WTC11 (cell line): ENCODE measurements at regions not wholly inside any gene's neighbourhood (a gene's known extent, or its start where the extent isn't known, plus 50 kb on each side); places are given as distances from the start of the nearest gene placed in this dataset.

Experiments
- ATAC-seq: fragments of 200-7000 bp; cut with Tn5 transposase; 2 replicates; pipeline ENCODE4 v1.10.0; 2021; ENCODE audit warnings: mild to moderate bottlenecking, moderate library complexity
- CTCF ChIA-PET: fragments of 300-600 bp; sonication (Branson Sonifier 250); formaldehyde crosslinking; loops from one replicate; lab custom pipeline; 2021; ENCODE audit warnings: antibody characterized with exemption; lab: Charles Lee
- POLR2A ChIA-PET: fragments of 350-600 bp; sonication (Branson Sonifier 250); formaldehyde crosslinking; loops from one replicate; lab custom pipeline; 2021; ENCODE audit warnings: antibody characterized with exemption; lab: Charles Lee
- DNase-seq: peaks from one replicate; pipeline ENCODE4 v3.0.0; 2021; ENCODE audit warnings: low spot score
- H3K27ac Mint-ChIP-seq: 2 replicates; pipeline ENCODE4 v1.8.0; 2021; ENCODE audit warnings: mixed read lengths
- H3K27me3 Mint-ChIP-seq: 2 replicates; pipeline ENCODE4 v1.8.0; 2021; ENCODE audit warnings: low read depth, mild to moderate bottlenecking, moderate library complexity, mixed read lengths
- H3K36me3 Mint-ChIP-seq: 2 replicates; pipeline ENCODE4 v1.8.0; 2021; ENCODE audit warnings: mixed read lengths
- H3K4me1 Mint-ChIP-seq: 2 replicates; pipeline ENCODE4 v1.8.0; 2022; ENCODE audit warnings: mixed read lengths
- H3K4me3 Mint-ChIP-seq: 2 replicates; pipeline ENCODE4 v1.8.0; 2021; ENCODE audit warnings: mild to moderate bottlenecking, moderate library complexity, mixed read lengths
- H3K9me3 Mint-ChIP-seq: 2 replicates; pipeline ENCODE4 v1.8.0; 2021; ENCODE audit warnings: mixed read lengths
- CBFB ChIP-seq: sonication (generic); formaldehyde crosslinking; IDR thresholded peaks from 2 replicates; pipeline ENCODE4 v1.8.1; 2022; ENCODE audit warnings: mild to moderate bottlenecking, low read depth, missing genetic modification reagents
- EMX1 ChIP-seq: fragments of 250-450 bp; sonication (Bioruptor Pico); IDR thresholded peaks from 2 replicates; pipeline ENCODE4 v1.8.0; 2021; ENCODE audit warnings: mild to moderate bottlenecking
- ETV6 ChIP-seq: sonication (generic); formaldehyde crosslinking; IDR thresholded peaks from 2 replicates; pipeline ENCODE4 v1.8.1; 2022; ENCODE audit warnings: mild to moderate bottlenecking, missing genetic modification reagents
- FOXK1 ChIP-seq: sonication (generic); formaldehyde crosslinking; IDR thresholded peaks from 2 replicates; pipeline ENCODE4 v1.8.0; 2022; ENCODE audit warnings: mild to moderate bottlenecking, moderate library complexity, missing genetic modification reagents
- GTF2I ChIP-seq: fragments of 250-450 bp; sonication (Bioruptor Pico); conservative IDR thresholded peaks from 2 replicates; pipeline ENCODE4 v1.4.0; 2021; ENCODE audit warnings: mild to moderate bottlenecking
- NFE2L1 ChIP-seq: sonication (generic); formaldehyde crosslinking; IDR thresholded peaks from 2 replicates; pipeline ENCODE4 v1.8.1; 2023; ENCODE audit warnings: missing genetic modification reagents
- SOX15 ChIP-seq: fragments of 250-450 bp; sonication (Bioruptor Pico); IDR thresholded peaks from 2 replicates; pipeline ENCODE4 v1.9.0; 2021; ENCODE audit warnings: mild to moderate bottlenecking
- TP53 ChIP-seq: sonication (generic); formaldehyde crosslinking; IDR thresholded peaks from 2 replicates; pipeline ENCODE4 v1.8.1; 2023; ENCODE audit warnings: mild to moderate bottlenecking, missing genetic modification reagents
- ZNF317 ChIP-seq: sonication (generic); formaldehyde crosslinking; IDR thresholded peaks from 2 replicates; pipeline ENCODE4 v1.8.1; 2023; ENCODE audit warnings: low read depth, mild to moderate bottlenecking, moderate library complexity, missing genetic modification reagents, borderline replicate concordance
- ZNF416 ChIP-seq: fragments of 250-450 bp; sonication (Bioruptor Pico); IDR thresholded peaks from 2 replicates; pipeline ENCODE4 v1.9.0; 2021; ENCODE audit warnings: mild to moderate bottlenecking, inconsistent platforms
- TF ChIP-seq, protein P1 (sequence below): sonication (generic); formaldehyde crosslinking; IDR thresholded peaks from 2 replicates; pipeline ENCODE4 v1.8.1; 2023; ENCODE audit warnings: mild to moderate bottlenecking, missing genetic modification reagents, moderate library complexity
- TF ChIP-seq, protein P2 (sequence below): sonication (generic); formaldehyde crosslinking; IDR thresholded peaks from 2 replicates; pipeline ENCODE4 v1.8.1; 2022; ENCODE audit warnings: low read depth, mild to moderate bottlenecking, moderate library complexity, missing genetic modification reagents, borderline replicate concordance
- TF ChIP-seq, protein P3 (sequence below): sonication (generic); formaldehyde crosslinking; IDR thresholded peaks from 2 replicates; pipeline ENCODE4 v1.8.0; 2022; ENCODE audit warnings: mild to moderate bottlenecking, missing genetic modification reagents
- TF ChIP-seq, protein P4 (sequence below): sonication (generic); formaldehyde crosslinking; IDR thresholded peaks from 2 replicates; pipeline ENCODE4 v1.8.1; 2022; ENCODE audit warnings: missing genetic modification reagents, borderline replicate concordance
- TF ChIP-seq, protein P5 (sequence below): sonication (generic); formaldehyde crosslinking; IDR thresholded peaks from 2 replicates; pipeline ENCODE4 v1.8.0; 2023; ENCODE audit warnings: mild to moderate bottlenecking, missing genetic modification reagents
- TF ChIP-seq, protein P6 (sequence below): sonication (generic); formaldehyde crosslinking; IDR thresholded peaks from 2 replicates; pipeline ENCODE4 v1.8.1; 2023; ENCODE audit warnings: mild to moderate bottlenecking, missing genetic modification reagents
- TF ChIP-seq, protein P7 (sequence below): sonication (generic); formaldehyde crosslinking; IDR thresholded peaks from 2 replicates; pipeline ENCODE4 v1.8.0; 2022; ENCODE audit warnings: missing genetic modification reagents
- TF ChIP-seq, protein P8 (sequence below): sonication (generic); formaldehyde crosslinking; IDR thresholded peaks from 2 replicates; pipeline ENCODE4 v1.8.1; 2022; ENCODE audit warnings: mild to moderate bottlenecking, missing genetic modification reagents, moderate library complexity, borderline replicate concordance
- TF ChIP-seq, protein P9 (sequence below): sonication (generic); formaldehyde crosslinking; IDR thresholded peaks from 2 replicates; pipeline ENCODE4 v1.8.0; 2023; ENCODE audit warnings: missing genetic modification reagents

DNA sequence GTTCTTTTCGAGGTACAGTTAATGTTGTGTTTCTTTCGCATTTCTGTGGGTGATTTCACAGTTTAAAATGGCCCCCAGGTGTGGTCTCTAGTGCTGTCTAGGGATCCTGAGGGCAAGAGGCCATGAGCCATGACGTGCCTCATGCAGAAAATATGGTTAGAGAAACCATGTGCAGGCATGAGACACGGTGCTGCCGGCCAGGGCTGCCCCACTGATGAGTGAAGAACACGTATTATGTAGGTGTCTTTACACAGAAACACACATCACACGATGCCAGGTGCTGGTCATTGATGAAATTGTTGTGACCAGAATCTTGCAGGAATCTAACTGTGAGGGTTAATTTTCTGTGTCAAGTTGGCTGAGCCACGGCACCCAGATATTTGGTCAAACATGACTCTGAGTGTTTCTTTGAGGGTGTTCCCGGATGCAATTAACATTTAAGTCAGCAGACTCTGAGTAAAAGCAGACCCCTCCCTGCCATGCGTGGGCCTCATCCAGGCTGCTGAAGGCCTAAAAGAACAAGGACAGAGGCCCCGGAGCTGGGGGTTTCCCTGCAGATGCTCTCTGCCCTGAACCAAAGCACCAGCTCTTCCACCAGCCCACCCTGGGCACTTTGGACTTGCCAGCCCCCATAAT lies 463.0 kb upstream of the MYT1L start:
- CTCF ChIA-PET, result no interaction called here
- TF ChIP-seq CBFB (CRISPR knock-in tag) (no peak), ZNF416 (CRISPR knock-in tag) (no peak), GTF2I (CRISPR knock-in tag) (no peak), NFE2L1 (CRISPR knock-in tag) (no peak), TP53 (CRISPR knock-in tag) (no peak), ZNF317 (CRISPR knock-in tag) (no peak), SOX15 (no peak)
- TF ChIP-seq, protein P1, sequence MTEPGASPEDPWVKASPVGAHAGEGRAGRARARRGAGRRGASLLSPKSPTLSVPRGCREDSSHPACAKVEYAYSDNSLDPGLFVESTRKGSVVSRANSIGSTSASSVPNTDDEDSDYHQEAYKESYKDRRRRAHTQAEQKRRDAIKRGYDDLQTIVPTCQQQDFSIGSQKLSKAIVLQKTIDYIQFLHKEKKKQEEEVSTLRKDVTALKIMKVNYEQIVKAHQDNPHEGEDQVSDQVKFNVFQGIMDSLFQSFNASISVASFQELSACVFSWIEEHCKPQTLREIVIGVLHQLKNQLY (CRISPR knock-in tag), result no peak
- TF ChIP-seq, protein P2, sequence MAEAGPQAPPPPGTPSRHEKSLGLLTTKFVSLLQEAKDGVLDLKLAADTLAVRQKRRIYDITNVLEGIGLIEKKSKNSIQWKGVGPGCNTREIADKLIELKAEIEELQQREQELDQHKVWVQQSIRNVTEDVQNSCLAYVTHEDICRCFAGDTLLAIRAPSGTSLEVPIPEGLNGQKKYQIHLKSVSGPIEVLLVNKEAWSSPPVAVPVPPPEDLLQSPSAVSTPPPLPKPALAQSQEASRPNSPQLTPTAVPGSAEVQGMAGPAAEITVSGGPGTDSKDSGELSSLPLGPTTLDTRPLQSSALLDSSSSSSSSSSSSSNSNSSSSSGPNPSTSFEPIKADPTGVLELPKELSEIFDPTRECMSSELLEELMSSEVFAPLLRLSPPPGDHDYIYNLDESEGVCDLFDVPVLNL (CRISPR knock-in tag), result no peak
- TF ChIP-seq, protein P3, sequence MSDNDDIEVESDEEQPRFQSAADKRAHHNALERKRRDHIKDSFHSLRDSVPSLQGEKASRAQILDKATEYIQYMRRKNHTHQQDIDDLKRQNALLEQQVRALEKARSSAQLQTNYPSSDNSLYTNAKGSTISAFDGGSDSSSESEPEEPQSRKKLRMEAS, result no peak
- TF ChIP-seq, protein P4, sequence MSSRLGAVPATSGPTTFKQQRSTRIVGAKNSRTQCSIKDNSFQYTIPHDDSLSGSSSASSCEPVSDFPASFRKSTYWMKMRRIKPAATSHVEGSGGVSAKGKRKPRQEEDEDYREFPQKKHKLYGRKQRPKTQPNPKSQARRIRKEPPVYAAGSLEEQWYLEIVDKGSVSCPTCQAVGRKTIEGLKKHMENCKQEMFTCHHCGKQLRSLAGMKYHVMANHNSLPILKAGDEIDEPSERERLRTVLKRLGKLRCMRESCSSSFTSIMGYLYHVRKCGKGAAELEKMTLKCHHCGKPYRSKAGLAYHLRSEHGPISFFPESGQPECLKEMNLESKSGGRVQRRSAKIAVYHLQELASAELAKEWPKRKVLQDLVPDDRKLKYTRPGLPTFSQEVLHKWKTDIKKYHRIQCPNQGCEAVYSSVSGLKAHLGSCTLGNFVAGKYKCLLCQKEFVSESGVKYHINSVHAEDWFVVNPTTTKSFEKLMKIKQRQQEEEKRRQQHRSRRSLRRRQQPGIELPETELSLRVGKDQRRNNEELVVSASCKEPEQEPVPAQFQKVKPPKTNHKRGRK (CRISPR knock-in tag), result no peak
- TF ChIP-seq, protein P5, sequence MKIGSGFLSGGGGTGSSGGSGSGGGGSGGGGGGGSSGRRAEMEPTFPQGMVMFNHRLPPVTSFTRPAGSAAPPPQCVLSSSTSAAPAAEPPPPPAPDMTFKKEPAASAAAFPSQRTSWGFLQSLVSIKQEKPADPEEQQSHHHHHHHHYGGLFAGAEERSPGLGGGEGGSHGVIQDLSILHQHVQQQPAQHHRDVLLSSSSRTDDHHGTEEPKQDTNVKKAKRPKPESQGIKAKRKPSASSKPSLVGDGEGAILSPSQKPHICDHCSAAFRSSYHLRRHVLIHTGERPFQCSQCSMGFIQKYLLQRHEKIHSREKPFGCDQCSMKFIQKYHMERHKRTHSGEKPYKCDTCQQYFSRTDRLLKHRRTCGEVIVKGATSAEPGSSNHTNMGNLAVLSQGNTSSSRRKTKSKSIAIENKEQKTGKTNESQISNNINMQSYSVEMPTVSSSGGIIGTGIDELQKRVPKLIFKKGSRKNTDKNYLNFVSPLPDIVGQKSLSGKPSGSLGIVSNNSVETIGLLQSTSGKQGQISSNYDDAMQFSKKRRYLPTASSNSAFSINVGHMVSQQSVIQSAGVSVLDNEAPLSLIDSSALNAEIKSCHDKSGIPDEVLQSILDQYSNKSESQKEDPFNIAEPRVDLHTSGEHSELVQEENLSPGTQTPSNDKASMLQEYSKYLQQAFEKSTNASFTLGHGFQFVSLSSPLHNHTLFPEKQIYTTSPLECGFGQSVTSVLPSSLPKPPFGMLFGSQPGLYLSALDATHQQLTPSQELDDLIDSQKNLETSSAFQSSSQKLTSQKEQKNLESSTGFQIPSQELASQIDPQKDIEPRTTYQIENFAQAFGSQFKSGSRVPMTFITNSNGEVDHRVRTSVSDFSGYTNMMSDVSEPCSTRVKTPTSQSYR, result no peak
- Mint-ChIP-seq H3K4me3 (no peak overlapping the region), H3K9me3 (peaks cover 13% of the 10 kb centered on the region), H3K27me3 (peaks cover 14% of the 10 kb centered on the region), H3K36me3 (no peaks in the 10 kb centered on the region), H3K27ac (no peak overlapping the region), H3K4me1 (peaks cover 16% of the 10 kb centered on the region)
- DNase-seq, result no peak
- POLR2A ChIA-PET, result no interaction called here
- ATAC-seq, result no peak

DNA sequence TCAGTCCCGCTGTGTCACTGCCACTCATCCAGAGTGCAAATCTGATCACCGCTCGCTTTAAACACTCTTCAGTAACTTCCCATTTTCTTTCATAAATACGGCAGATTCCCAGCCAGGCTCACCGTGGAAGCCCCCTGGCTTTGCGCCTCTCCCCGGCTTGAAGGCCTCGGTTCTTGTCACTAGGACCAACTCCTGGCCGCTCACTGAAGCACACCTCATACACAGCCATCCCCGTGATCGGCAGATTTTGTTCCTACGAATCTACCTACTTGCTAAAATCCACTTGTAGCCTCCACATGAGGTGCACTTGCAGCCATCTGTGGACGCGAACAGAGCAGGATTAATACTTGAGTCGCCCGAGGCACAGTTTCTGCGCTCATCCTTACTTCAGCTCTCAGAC lies 462.4 kb upstream of the MYT1L start:
- ChIA-PET POLR2A (no interaction called here), CTCF (no interaction called here)
- peaks cover 14% of the 10 kb centered on the region for H3K27me3 Mint-ChIP-seq
- DNase-seq (no peak), ATAC-seq (no peak)
- H3K4me3 Mint-ChIP-seq, result no peak overlapping the region
- H3K4me1 Mint-ChIP-seq, result peaks cover 21% of the 10 kb centered on the region
- H3K27ac Mint-ChIP-seq, result no peak overlapping the region; the same call in 1 of the 2 replicates
- peaks cover 13% of the 10 kb centered on the region for H3K9me3 Mint-ChIP-seq
- H3K36me3 Mint-ChIP-seq, result no peaks in the 10 kb centered on the region
- TF ChIP-seq EMX1 (CRISPR knock-in tag) (no peak), ETV6 (CRISPR knock-in tag) (no peak), FOXK1 (no peak)
- TF ChIP-seq, protein P6, sequence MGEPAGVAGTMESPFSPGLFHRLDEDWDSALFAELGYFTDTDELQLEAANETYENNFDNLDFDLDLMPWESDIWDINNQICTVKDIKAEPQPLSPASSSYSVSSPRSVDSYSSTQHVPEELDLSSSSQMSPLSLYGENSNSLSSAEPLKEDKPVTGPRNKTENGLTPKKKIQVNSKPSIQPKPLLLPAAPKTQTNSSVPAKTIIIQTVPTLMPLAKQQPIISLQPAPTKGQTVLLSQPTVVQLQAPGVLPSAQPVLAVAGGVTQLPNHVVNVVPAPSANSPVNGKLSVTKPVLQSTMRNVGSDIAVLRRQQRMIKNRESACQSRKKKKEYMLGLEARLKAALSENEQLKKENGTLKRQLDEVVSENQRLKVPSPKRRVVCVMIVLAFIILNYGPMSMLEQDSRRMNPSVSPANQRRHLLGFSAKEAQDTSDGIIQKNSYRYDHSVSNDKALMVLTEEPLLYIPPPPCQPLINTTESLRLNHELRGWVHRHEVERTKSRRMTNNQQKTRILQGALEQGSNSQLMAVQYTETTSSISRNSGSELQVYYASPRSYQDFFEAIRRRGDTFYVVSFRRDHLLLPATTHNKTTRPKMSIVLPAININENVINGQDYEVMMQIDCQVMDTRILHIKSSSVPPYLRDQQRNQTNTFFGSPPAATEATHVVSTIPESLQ (CRISPR knock-in tag), result no peak
- TF ChIP-seq, protein P7, sequence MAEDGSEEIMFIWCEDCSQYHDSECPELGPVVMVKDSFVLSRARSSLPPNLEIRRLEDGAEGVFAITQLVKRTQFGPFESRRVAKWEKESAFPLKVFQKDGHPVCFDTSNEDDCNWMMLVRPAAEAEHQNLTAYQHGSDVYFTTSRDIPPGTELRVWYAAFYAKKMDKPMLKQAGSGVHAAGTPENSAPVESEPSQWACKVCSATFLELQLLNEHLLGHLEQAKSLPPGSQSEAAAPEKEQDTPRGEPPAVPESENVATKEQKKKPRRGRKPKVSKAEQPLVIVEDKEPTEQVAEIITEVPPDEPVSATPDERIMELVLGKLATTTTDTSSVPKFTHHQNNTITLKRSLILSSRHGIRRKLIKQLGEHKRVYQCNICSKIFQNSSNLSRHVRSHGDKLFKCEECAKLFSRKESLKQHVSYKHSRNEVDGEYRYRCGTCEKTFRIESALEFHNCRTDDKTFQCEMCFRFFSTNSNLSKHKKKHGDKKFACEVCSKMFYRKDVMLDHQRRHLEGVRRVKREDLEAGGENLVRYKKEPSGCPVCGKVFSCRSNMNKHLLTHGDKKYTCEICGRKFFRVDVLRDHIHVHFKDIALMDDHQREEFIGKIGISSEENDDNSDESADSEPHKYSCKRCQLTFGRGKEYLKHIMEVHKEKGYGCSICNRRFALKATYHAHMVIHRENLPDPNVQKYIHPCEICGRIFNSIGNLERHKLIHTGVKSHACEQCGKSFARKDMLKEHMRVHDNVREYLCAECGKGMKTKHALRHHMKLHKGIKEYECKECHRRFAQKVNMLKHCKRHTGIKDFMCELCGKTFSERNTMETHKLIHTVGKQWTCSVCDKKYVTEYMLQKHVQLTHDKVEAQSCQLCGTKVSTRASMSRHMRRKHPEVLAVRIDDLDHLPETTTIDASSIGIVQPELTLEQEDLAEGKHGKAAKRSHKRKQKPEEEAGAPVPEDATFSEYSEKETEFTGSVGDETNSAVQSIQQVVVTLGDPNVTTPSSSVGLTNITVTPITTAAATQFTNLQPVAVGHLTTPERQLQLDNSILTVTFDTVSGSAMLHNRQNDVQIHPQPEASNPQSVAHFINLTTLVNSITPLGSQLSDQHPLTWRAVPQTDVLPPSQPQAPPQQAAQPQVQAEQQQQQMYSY (CRISPR knock-in tag), result no peak
- TF ChIP-seq, protein P8, sequence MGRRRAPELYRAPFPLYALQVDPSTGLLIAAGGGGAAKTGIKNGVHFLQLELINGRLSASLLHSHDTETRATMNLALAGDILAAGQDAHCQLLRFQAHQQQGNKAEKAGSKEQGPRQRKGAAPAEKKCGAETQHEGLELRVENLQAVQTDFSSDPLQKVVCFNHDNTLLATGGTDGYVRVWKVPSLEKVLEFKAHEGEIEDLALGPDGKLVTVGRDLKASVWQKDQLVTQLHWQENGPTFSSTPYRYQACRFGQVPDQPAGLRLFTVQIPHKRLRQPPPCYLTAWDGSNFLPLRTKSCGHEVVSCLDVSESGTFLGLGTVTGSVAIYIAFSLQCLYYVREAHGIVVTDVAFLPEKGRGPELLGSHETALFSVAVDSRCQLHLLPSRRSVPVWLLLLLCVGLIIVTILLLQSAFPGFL (CRISPR knock-in tag), result no peak
- TF ChIP-seq, protein P9, sequence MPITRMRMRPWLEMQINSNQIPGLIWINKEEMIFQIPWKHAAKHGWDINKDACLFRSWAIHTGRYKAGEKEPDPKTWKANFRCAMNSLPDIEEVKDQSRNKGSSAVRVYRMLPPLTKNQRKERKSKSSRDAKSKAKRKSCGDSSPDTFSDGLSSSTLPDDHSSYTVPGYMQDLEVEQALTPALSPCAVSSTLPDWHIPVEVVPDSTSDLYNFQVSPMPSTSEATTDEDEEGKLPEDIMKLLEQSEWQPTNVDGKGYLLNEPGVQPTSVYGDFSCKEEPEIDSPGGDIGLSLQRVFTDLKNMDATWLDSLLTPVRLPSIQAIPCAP (CRISPR knock-in tag), result no peak
